ENCODE measurements at regions not wholly inside any gene's neighbourhood (a gene's known extent, or its start where the extent isn't known, plus 50 kb on each side); places are given as distances from the start of the nearest gene placed in this dataset.

GRCh38 chr17:13374203-13375143, 227.3 kb downstream of the HS3ST3A1 start:
- intact Hi-C loops (cut with DNase I): no loop called here
- Histone ChIP-seq H3K4me1 (peaks cover 0 to 12% (median 0%) of the 10 kb centered on the region in 12 donors), H3K27ac (no peak overlapping the region), H3K4me3 (no peak overlapping the region), H3K9me3 (no peaks in the 10 kb centered on the region), H3K27me3 (no peaks in the 10 kb centered on the region), H3K36me3 (no peaks in the 10 kb centered on the region)
- 71 to 82% (median 76%) methylated on average over 9 of the region's 9 CpGs for WGBS, 4 donors
- DNase-seq: no peak
- TF ChIP-seq, protein P1, sequence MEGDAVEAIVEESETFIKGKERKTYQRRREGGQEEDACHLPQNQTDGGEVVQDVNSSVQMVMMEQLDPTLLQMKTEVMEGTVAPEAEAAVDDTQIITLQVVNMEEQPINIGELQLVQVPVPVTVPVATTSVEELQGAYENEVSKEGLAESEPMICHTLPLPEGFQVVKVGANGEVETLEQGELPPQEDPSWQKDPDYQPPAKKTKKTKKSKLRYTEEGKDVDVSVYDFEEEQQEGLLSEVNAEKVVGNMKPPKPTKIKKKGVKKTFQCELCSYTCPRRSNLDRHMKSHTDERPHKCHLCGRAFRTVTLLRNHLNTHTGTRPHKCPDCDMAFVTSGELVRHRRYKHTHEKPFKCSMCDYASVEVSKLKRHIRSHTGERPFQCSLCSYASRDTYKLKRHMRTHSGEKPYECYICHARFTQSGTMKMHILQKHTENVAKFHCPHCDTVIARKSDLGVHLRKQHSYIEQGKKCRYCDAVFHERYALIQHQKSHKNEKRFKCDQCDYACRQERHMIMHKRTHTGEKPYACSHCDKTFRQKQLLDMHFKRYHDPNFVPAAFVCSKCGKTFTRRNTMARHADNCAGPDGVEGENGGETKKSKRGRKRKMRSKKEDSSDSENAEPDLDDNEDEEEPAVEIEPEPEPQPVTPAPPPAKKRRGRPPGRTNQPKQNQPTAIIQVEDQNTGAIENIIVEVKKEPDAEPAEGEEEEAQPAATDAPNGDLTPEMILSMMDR (IDR thresholded peaks at IDR 0.05): no peak
- TF ChIP-seq POLR2A (IDR thresholded peaks at IDR 0.05): no peak
- no peak for ATAC-seq

DNA sequence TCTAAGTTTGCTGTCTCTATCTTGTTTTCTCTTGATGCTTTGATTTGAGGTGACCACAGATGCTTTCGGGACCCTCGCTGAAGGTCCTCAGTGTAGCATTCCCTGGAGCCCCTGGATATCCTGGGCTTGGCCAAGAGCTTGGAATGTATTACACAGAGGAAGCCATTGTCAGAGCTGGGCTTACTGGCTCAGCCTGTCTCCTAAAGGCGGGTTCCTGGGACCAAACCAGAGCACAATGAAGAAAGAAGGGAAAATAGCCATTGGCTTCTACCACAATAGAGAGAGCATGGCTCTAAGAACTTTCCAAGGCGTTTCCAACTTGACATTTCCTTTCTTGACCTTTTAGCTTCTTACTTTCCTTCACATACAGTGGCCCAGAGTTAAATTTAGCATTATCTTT, 229.3 kb downstream of the HS3ST3A1 start:
- DNase-seq (no peak), ATAC-seq (peak in 3 of 4 donors; percentile 33 to 61 (median 47))
- Histone ChIP-seq H3K27me3 (no peaks in the 10 kb centered on the region), H3K27ac (no peak overlapping the region), H3K4me1 (peaks cover 0 to 3% (median 0%) of the 10 kb centered on the region in 12 donors), H3K9me3 (no peaks in the 10 kb centered on the region), H3K4me3 (no peak overlapping the region), H3K36me3 (no peaks in the 10 kb centered on the region)
- intact Hi-C loops (cut with DNase I): no loop called here
- no peak for TF ChIP-seq POLR2A (IDR thresholded peaks at IDR 0.05)
- TF ChIP-seq, protein P1 (IDR thresholded peaks at IDR 0.05): no peak
- WGBS, 4 donors: 63 to 79% (median 69%) methylated on average over 4 of the region's 4 CpGs

- H3K4me1 ChIP-seq: no peaks in the 10 kb centered on the region
- H3K4me3 ChIP-seq: no peak overlapping the region
- no peak for TF ChIP-seq POLR2A (IDR thresholded peaks at IDR 0.05)
- TF ChIP-seq, protein P1 (IDR thresholded peaks at IDR 0.05): no peak
- intact Hi-C loops (cut with DNase I): no loop called here
- H3K36me3 ChIP-seq: no peaks in the 10 kb centered on the region
- 66 to 75% (median 69%) methylated on average over 2 of the region's 2 CpGs for WGBS, 4 donors
- no peak for DNase-seq
- ATAC-seq: no peak
- no peaks in the 10 kb centered on the region for H3K27me3 ChIP-seq
- no peak overlapping the region for H3K27ac ChIP-seq
- H3K9me3 ChIP-seq: no peaks in the 10 kb centered on the region
These were observed 234.6 kb downstream of the HS3ST3A1 start for GRCh38 chr17:13367154-13367553.

DNA sequence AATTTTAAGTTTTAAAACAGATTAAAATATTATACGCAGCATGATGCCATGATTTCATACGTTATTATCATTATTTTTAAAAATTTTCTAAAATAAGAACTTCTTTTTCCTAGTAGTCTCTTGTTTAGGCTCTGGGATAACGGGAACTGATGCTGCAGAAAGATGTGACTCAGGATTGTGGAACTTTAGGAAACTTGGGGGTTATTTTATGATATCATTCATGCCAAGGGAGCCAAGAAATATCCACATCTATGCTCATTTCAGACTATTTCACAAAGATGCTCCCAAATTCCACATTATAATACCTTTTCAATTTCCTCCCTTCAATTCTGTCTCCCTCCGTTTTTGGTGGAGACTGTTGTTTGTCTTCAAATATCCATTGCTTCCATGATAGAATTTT, 236.4 kb downstream of the HS3ST3A1 start:
- Histone ChIP-seq H3K36me3 (no peaks in the 10 kb centered on the region), H3K27me3 (no peaks in the 10 kb centered on the region), H3K4me3 (no peak overlapping the region), H3K9me3 (no peaks in the 10 kb centered on the region), H3K4me1 (no peaks in the 10 kb centered on the region), H3K27ac (no peak overlapping the region)
- 83 to 89% (median 86%) methylated on average over 4 of the region's 4 CpGs for WGBS, 4 donors
- TF ChIP-seq POLR2A (IDR thresholded peaks at IDR 0.05): no peak
- TF ChIP-seq, protein P1 (IDR thresholded peaks at IDR 0.05): no peak
- DNase-seq (no peak), ATAC-seq (no peak)
- intact Hi-C loops (cut with DNase I): no loop called here

All from heart left ventricle (tissue), 16 donors.